GM19238 (cell line): ENCODE measurements at regions not wholly inside any gene's neighbourhood (a gene's known extent, or its start where the extent isn't known, plus 50 kb on each side); places are given as distances from the start of the nearest gene placed in this dataset.
"Not testable (repeated sequence)": the region's sequence is repeated elsewhere in the genome, so short reads cannot be mapped to it uniquely, and the experiment has no call there.

Source experiments
- DNase-seq: peaks from one replicate; pipeline ENCODE4 v3.0.0; 2011; ENCODE audit warnings: low spot score; ENCODE audit not compliant: insufficient read length

DNA sequence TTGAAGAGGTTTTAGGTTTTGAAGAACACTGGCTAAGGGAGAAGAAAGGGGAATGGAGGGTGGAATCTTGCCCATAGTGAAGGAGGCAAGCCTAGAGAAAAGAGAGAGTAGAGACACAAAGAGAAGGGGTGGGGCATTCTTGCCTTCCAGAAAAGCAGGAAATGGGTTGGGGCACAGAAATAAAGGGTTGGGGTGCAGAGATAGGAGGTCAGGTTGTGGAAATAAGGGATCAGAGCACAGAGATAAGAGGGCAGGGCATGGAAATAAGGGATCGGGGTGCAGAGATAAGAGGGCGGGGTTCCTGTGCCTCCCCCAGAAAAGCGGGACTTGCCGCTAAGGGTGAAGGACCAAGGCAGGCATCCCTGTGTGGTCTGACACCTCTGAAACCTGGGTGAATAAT, 69.9 kb downstream of the ALG1L2 start:
- not testable (repeated sequence) for DNase-seq

- not testable (repeated sequence) for DNase-seq
Measured at GRCh38 chr3:130153247-130153646, 71.6 kb downstream of the ALG1L2 start.

GRCh38 chr3:130155464-130155863, 73.8 kb downstream of the ALG1L2 start:
- DNase-seq, result not testable (repeated sequence)

- not testable (repeated sequence) for DNase-seq
Measured at GRCh38 chr3:130166856-130167255, 85.2 kb downstream of the ALG1L2 start.

- DNase-seq, result not testable (repeated sequence)
Measured at GRCh38 chr3:130175195-130175594, 93.6 kb downstream of the ALG1L2 start.

DNA sequence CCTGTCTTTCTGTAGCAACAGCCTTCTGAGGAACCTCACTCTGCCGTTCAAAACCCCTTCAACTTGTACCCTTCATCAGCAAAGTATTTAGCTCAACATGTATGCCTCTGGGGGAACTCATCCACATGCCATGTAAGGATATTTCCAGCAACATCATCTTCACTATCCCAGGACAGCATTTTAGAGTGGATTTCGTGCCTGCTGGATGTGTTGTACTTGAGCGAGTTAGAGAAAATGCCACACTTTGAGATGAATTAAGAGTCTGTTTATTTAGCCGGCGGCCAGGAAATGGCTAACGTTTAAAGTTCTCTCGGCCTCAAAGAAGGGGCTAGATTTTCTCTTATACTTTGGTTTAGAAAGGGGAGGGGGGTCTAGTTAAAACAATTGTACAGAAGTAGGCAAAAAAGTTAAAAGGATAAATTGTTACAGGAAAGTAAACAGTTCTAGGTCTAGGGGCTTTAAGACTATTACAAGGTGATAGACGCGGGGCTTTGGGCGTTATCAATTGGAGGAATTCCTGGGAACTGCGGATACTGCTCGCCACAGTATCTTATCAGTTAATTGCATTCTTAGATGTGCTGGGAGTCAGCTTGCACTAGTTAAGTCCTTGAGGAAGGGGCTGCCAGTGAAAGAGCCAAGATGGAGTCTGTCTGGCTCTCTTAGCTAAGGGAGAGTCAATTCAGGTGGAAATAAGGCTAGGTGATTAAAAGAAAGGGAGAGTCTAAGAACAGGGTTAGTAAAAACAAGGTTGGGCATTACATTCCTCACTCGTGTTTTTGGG, 95.0 kb downstream of the ALG1L2 start:
- DNase-seq, result not testable (repeated sequence)

GRCh38 chr3:130178835-130179234, 97.2 kb downstream of the ALG1L2 start:
- not testable (repeated sequence) for DNase-seq

DNA sequence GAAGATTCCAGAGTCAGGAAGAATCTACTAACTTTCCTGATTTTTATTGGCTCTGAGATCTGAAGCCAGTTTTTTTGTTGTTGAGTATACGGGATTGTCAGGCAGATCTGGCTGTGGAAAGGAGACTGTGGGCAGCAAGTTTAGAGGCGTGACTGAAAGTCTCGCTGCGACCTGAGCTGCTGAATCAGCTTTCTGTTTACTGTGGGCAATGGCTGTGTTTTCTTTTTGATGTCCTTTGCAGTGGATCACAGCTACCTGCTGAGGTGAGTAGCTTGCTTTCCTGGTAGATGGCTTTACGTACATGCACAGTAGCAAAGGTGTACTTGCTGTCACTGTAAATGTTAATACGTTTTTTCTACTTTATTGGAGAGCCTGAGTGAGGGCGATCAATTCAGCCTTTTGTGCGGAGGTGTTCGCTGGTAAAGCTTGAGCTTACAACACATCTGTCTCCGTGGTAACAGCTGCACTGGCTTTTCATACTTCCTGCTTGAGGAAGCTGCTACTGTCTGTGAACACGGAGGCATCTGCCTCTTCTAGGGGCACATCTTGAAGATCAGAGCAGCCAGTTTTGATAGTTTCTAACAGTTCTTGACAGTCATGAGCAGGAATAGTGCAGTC, 97.8 kb downstream of the ALG1L2 start:
- DNase-seq, result not testable (repeated sequence)

DNA sequence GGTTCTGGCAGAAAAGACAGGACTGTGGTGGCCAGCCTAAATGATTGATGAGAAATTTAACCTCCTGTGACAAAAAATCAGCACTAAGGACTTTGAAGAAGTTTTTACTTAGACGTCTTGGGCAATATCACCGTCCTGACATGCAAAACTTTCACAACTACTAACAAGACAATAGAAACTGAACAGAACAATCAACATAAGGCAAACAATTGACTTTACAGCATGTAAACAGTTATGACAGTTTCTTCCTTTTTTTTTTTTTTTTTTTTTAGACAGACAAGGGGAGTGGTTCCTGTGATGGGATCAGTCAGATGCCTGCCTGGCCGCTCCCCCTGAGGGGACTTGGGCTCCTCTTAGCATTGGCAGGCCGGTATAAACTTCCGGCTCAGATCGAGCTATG, 100.8 kb downstream of the ALG1L2 start:
- DNase-seq, result not testable (repeated sequence)

- DNase-seq, result not testable (repeated sequence)
Measured at GRCh38 chr3:130183689-130184088, 102.1 kb downstream of the ALG1L2 start.

GRCh38 chr3:130184152-130185024, 102.8 kb downstream of the ALG1L2 start:
- DNase-seq, result not testable (repeated sequence)

DNA sequence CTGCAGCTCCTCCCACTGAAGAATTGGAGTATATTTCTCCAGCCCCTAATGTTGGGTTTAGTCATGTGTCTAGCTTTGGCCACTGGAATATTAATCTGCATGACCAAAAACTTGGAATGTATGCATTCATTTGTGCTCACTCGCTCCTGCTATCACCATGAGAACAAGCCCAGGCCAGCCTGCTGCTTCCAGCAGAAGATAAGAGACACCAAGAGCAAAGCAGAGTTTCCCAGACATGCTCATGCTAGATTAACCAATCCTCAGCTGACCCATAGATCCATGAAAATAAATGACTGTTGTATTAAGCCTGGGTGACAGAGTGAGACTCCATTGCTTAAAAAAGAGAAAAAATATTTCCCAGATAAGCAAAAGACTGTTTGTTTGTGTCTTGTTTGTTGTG, 119.6 kb downstream of the ALG1L2 start:
- DNase-seq, result not testable (repeated sequence)

- DNase-seq, result not testable (repeated sequence)
Measured at GRCh38 chr3:130203633-130204032, 122.0 kb downstream of the ALG1L2 start.

- DNase-seq, result no peak
Measured at GRCh38 chr3:130227540-130227939, 117.9 kb upstream of the COL6A5 start.

DNA sequence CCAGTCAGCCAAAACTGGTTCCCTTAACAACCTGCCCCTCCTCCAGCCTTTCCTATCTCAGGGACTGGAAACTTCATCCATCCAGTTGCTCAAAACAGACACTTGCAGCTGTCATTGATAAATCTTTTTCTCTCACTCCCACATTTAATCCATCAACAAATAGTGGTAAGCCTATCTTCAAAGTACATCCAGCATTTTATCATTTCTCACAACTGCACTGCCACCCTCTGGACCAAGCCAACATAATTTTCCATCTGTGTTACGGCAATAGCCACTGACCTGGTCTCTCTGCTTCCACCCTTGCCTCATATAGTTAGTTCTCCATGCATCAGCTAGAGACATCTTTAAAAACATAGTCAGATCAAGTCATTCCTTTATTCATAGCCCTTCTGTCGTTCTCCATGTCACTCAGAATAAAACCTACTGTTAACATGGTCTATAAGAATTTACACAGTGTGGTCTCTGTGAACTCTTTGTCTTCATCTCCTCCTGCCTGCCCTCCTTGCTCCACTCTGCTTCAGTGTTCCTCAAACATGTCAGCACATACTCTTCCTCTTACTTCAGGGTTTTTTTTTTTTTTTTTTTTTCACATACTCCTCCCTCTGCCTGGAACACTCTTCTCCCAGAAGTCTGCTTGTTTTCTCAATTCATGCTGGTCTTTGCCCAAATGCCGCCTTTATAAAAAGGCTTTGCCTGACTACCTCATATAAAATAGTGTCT, 102.5 kb upstream of the COL6A5 start:
- DNase-seq, result no peak

DNA sequence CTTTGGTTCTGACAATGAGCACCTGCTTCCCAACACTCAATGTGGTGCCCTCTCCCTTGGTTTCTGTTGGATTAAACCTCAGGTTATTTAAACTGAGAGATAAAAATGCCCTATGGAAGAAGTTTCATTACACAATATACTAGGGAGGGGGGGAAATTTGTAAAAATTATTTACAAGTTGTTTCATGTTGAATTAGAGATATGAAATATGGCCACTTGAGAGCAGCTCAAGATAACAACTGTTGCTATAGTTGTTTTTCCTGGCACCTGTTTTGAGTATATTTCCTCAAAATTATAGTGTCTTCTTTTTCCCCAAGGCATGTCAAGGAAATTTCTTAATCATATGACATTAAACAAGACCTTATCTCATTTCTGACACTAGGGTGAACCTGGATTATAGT, 101.7 kb upstream of the COL6A5 start:
- no peak for DNase-seq

DNA sequence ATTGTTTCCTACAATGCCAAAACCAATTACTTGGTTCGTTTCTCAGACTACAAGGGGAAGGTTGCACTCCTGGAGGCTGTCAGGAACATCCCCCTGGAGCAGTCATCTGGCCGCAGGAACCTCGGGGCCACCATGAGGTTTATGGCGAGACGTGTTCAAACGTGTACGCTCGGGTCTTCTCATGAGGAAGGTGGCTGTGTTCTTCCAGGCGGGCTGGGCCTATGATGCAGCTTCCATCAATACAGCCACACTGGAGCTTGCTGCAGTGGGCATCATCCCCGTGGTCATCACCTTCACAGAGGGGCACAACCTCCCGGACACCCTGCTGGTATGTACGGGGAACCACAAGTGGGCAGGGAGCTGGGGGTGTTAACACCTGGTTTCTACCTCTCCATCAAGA, 94.5 kb upstream of the COL6A5 start:
- DNase-seq, result no peak

GRCh38 chr3:130255442-130255841, 90.0 kb upstream of the COL6A5 start:
- DNase-seq, result no peak

- no peak for DNase-seq
Measured at GRCh38 chr3:130256821-130257340, 88.6 kb upstream of the COL6A5 start.

GRCh38 chr3:130258532-130258952, 86.9 kb upstream of the COL6A5 start:
- DNase-seq, result no peak
